Activated CD4-positive, alpha-beta T cell treated with anti-CD3 and anti-CD28 coated beads, Interleukin-2, Interleukin-4, amounts not matched to agents 100 ng/mL and 50 ng/mL, durations not matched to agents 16 hours and 8 hours (primary cell): ENCODE measurements at regions not wholly inside any gene's neighbourhood (a gene's known extent, or its start where the extent isn't known, plus 50 kb on each side); places are given as distances from the start of the nearest gene placed in this dataset.
"Not testable (repeated sequence)": the region's sequence is repeated elsewhere in the genome, so short reads cannot be mapped to it uniquely, and the experiment has no call there.

Source experiments
- DNase-seq: peaks from one replicate; pipeline ENCODE4 v3.0.0-alpha.2; 2020; ENCODE audit warnings: low spot score

- no peak for DNase-seq
These were observed 399.7 kb upstream of the ADGRB3 start for GRCh38 chr6:68235326-68235784.

DNA sequence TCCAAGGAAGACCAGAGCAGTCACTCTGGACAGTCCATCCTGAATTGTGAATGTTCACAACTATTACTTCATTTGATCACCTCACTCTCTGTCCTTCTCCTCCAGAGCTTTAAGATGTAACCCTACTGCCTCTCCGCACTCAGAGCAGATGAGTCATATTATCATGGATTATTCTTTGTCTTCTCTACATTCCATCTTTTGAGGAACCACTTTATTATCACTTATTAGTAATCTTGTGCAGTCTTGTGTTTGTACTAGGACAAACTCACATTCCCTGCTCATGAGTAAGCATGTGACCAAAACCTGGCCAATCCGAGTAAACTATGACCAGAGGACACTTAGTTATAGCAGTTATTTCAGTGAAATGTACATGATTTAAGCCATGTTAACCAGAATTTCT lies 401.5 kb upstream of the ADGRB3 start:
- DNase-seq: no peak

DNA sequence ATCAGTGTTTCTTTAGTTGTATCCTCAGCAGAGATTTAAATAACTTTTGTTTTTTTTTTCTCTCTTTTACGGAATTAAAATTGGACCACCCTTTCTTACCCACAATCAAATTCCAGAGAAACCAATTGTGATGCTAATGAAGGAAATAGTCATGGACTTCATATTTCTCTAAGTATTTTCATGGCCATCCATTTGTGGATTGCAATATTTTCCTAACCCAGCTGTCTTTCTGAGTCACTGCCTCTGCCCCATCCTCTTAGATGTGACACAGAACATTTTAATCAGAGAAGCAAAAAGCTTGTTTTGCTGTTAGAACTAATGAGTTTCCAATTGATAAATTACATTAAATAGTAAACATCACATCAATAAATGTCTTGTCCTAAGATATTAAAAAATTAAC lies 405.5 kb upstream of the ADGRB3 start:
- no peak for DNase-seq

- no peak for DNase-seq
These were observed 408.6 kb upstream of the ADGRB3 start for GRCh38 chr6:68226460-68226859.

DNA sequence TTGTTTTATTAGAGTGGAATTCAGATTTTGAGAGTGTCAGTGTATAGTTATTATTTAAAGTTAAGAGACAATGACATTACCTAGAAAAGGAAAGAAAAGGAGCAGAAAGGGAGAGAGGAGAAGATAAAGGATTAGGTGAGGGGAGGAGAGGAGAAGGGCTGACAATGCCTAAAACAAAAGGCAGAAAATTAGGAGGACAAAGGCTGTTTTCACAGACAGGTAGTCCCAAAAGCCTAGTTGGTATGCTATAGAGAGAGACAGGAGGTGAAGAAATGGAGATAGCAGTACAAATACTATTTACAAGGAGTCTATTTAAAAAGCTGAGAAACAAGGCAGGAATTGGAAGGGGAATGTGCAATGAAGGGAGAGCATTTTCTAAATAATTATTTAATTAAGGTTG lies 409.4 kb upstream of the ADGRB3 start:
- no peak for DNase-seq

DNA sequence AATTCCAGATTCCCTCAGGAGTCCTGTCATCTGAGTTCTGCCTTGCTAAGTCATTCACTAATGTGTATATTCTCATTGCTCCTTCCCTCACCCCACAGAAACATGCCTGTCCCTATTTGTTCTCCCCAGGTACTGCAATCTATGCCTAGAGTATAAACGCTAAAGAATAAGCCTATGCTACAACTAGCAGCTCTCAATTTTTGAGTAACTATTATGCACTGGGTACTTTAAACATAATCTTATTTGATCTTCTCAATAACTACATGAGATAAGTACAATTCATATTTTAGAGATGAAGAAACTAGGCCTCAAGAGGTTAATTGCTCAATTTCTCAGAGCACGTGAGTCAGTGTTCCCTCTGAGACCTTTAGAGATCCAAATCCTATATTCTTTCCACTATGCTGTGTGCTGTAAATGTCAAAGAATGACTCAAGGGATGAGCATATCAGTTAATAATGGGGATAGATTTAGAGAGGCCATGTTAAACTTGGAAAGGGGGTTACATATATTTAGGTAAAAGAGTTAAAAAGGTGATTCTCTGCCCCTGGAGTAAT lies 423.8 kb upstream of the ADGRB3 start:
- no peak for DNase-seq

DNA sequence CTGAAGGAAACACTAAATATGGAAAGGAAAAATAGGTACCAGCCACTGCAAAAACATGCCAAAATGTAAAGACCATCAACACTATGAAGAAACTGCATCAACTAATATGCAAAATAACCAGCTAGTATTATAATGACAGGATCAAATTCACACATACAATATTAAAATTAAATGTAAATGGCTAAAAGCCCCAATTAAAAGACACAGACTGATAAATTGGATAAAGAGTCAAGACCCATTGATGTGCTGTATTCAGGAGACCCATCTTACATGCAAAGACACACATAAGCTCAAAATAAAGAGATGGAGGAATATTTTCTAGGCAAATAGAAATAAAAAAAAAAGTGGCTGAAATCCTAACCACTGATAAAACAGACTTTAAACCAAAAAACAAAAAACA lies 427.5 kb upstream of the ADGRB3 start:
- not testable (repeated sequence) for DNase-seq

- DNase-seq: no peak
These were observed 434.2 kb upstream of the ADGRB3 start for GRCh38 chr6:68200929-68201328.

- no peak for DNase-seq
These were observed 437.7 kb upstream of the ADGRB3 start for GRCh38 chr6:68197356-68197755.

DNA sequence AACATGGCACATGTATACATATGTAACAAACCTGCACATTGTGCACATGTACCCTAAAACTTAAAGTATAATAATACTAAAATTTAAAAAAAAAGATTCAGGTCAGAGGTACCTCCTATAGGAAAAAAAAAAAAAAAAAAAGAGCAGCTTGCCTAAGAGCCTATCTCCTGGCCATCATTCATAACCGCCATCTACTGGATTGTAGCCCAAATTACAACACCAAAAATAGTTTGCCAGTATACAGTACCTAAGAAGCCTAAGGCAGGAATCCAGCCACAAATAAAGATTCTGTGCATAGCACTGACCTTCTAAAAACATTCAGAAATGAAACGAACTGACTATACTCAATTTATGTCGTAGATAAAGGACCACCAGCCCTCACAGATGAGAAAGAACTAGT lies 438.4 kb upstream of the ADGRB3 start:
- DNase-seq: no peak

- not testable (repeated sequence) for DNase-seq
These were observed 439.3 kb upstream of the ADGRB3 start for GRCh38 chr6:68195753-68196152.

- DNase-seq: no peak
These were observed 440.1 kb upstream of the ADGRB3 start for GRCh38 chr6:68194846-68195478.

GRCh38 chr6:68192988-68193387 lies 442.1 kb upstream of the ADGRB3 start:
- DNase-seq: no peak

DNA sequence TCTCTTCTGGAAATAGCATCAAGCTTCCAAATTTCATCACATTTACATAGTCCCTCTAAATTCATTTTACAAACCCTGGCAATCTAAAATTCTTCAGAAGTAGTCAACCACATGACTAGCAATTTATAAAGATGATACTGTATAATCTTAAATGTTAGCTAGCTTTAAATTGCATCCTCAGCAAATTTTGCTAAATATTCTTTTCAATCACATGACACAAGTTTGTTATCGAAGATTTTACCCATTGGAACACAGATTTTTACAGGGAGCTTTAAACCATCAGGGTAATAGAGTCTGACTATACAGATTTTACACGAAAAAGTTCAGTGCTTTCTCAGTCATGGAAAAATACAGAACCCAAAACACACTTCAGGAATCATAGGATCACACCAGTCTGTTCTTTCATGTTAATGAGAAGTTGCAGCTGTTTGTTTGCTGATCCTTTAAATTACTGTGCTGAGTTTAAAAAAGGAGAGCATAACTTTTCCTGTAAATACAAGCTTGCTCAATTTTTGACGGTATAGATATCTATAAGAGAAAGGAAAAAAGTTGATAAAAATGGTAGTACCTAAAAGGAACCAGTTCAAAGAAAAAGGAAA lies 445.8 kb upstream of the ADGRB3 start:
- no peak for DNase-seq

DNA sequence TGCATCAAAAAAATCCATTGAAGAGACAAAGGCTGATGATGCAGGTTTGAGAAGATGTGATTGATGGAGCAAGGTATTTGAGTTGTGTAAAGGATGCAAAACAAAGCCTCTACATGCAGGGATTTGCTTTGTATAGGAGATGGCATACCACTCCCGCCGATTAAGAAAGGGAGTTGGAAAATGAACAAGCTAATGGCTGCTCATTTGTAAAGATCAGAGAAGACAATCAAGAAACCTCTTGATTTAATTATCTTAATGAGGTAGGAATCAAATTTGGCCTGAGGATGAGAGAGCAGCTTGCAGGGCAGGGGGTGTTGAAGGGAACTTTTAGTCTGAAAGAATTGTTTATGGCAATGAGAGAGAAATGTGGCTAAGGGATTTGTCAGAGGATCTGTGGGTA lies 448.2 kb upstream of the ADGRB3 start:
- no peak for DNase-seq

- no peak for DNase-seq
These were observed 452.7 kb upstream of the ADGRB3 start for GRCh38 chr6:68182386-68182785.

- not testable (repeated sequence) for DNase-seq
These were observed 454.1 kb upstream of the ADGRB3 start for GRCh38 chr6:68181027-68181426.

DNA sequence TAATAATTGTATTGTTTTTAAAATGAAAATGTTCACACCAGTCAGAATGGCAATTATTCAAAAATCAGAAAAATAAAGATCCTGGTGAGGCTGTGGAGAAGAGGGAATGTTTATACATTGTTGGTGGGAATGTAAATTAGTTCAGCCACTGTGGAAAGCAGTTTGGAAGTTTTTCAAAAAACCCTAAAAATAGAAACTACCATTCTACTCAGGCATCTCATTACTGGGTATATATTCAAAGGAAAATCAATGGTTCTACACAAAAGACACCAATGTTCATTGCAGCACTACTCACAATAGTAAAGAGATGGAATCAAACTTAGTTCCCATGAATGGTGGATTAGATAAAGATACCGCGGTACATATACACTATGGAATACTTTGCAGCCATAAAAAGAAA lies 461.5 kb upstream of the ADGRB3 start:
- DNase-seq: no peak

GRCh38 chr6:68169922-68170321 lies 465.2 kb upstream of the ADGRB3 start:
- no peak for DNase-seq

- no peak for DNase-seq
These were observed 467.5 kb upstream of the ADGRB3 start for GRCh38 chr6:68167604-68168003.

DNA sequence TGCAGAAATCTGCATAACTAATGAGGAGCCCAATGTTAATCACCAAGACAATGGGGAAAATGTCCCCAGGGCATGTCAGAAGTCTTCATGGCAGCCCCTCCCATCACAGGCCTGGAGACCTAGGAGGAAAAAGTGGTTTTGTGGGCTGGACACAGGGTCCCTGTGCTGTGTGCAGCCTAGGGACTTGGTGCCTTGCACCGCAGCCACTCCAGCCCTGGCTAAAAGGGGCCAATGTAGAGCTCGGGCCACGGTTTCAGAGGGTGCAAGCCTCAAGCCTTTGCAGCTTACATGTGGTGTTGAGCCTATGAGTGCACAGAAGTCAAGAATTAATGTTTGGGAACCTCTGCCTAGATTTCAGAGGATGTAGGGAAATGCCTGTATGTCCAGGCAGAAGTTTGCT lies 474.3 kb upstream of the ADGRB3 start:
- not testable (repeated sequence) for DNase-seq

- DNase-seq: no peak
These were observed 474.7 kb upstream of the ADGRB3 start for GRCh38 chr6:68160348-68160747.

DNA sequence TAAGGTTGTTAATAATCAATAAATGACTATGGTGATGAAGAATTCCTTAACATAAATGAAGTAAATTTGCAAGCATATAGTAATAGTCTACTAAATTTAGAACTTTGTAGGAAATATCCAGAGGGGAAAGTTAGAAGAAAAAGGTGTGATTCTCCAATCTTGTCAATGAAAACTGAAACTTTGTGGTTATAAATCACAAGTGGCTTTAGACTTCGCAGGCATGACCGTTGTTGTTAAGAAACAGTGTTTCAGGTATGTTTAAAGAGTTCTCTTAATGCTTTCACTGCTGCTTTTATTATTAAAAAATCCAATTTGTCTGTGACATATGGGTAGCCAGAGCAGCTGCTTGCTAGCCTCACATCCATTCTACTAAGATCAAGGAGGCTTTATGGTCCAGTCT lies 475.6 kb upstream of the ADGRB3 start:
- DNase-seq: no peak

DNA sequence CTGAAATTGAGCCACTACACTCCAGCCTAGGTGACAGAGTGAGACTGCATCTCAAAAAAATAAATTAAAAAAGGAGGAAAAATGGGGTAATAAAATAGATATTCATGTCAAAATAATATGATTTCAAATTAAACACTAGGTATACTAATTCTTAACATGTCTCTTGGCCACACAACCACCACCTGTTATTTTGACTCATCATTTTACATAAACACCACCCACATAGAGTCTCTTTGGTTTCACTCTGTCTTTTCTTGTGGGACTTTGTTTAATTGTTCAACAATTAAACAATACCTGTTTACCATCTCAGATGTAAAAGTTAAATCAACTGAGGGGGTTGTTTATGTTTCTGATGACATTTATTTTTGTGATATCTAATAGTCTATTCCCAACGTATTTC lies 476.8 kb upstream of the ADGRB3 start:
- no peak for DNase-seq
